ENCODE measurements at regions not wholly inside any gene's neighbourhood (a gene's known extent, or its start where the extent isn't known, plus 50 kb on each side); places are given as distances from the start of the nearest gene placed in this dataset.
"Not testable (repeated sequence)": the region's sequence is repeated elsewhere in the genome, so short reads cannot be mapped to it uniquely, and the experiment has no call there.

GRCh38 chr5:173667702-173668101 is 51.3 kb upstream of the BOD1 start:
- DNase-seq (ENCODE audit: low read depth), result no peak

GRCh38 chr5:173668245-173668800 is 51.9 kb upstream of the BOD1 start:
- DNase-seq (ENCODE audit: low read depth), result no peak

- DNase-seq (ENCODE audit: low read depth), result no peak
These were observed 52.5 kb upstream of the BOD1 start for GRCh38 chr5:173668910-173669309.

- DNase-seq (ENCODE audit: low read depth), result no peak
These were observed 53.0 kb upstream of the BOD1 start for GRCh38 chr5:173669483-173669882.

- DNase-seq (ENCODE audit: low read depth), result peak; percentile 47
These were observed 53.7 kb upstream of the BOD1 start for GRCh38 chr5:173670130-173670651.

- peak; percentile 1 for DNase-seq (ENCODE audit: low read depth)
These were observed 54.3 kb upstream of the BOD1 start for GRCh38 chr5:173670791-173671120.

- peak; percentile 39 for DNase-seq (ENCODE audit: low read depth)
These were observed 54.9 kb upstream of the BOD1 start for GRCh38 chr5:173671121-173671949.

GRCh38 chr5:173672166-173672565 is 55.7 kb upstream of the BOD1 start:
- DNase-seq (ENCODE audit: low read depth), result no peak

- DNase-seq (ENCODE audit: low read depth), result no peak
These were observed 56.4 kb upstream of the BOD1 start for GRCh38 chr5:173672891-173673290.

- no peak for DNase-seq (ENCODE audit: low read depth)
These were observed 57.0 kb upstream of the BOD1 start for GRCh38 chr5:173673295-173674101.

GRCh38 chr5:173675287-173675996 is 59.0 kb upstream of the BOD1 start:
- DNase-seq (ENCODE audit: low read depth), result no peak

- DNase-seq (ENCODE audit: low read depth), result no peak
These were observed 59.9 kb upstream of the BOD1 start for GRCh38 chr5:173676375-173676774.

GRCh38 chr5:173677125-173677672 is 60.7 kb upstream of the BOD1 start:
- DNase-seq (ENCODE audit: low read depth), result no peak

GRCh38 chr5:173679909-173680630 is 63.6 kb upstream of the BOD1 start:
- no peak for DNase-seq (ENCODE audit: low read depth)

- DNase-seq (ENCODE audit: low read depth), result no peak
These were observed 64.3 kb upstream of the BOD1 start for GRCh38 chr5:173680660-173681242.

- DNase-seq (ENCODE audit: low read depth), result no peak
These were observed 65.9 kb upstream of the BOD1 start for GRCh38 chr5:173682313-173682712.

- not testable (repeated sequence) for DNase-seq (ENCODE audit: low read depth)
These were observed 68.1 kb upstream of the BOD1 start for GRCh38 chr5:173684535-173684934.

GRCh38 chr5:173686950-173687349 is 70.5 kb upstream of the BOD1 start:
- no peak for DNase-seq (ENCODE audit: low read depth)

GRCh38 chr5:173688703-173689102 is 72.3 kb upstream of the BOD1 start:
- DNase-seq (ENCODE audit: low read depth), result no peak

- no peak for DNase-seq (ENCODE audit: low read depth)
These were observed 72.8 kb upstream of the BOD1 start for GRCh38 chr5:173689171-173689736.
